ENCODE measurements at regions not wholly inside any gene's neighbourhood (a gene's known extent, or its start where the extent isn't known, plus 50 kb on each side); places are given as distances from the start of the nearest gene placed in this dataset.

- TF ChIP-seq ZNF174 (tag by site-specific recombination; IDR thresholded peaks at IDR 0.05) (no peak), ZNF792 (tag by site-specific recombination; IDR thresholded peaks at IDR 0.05) (no peak), CTCF (tag by site-specific recombination; IDR thresholded peaks at IDR 0.05) (no peak), ZNF140 (tag by site-specific recombination; IDR thresholded peaks at IDR 0.05) (no peak), ZNF561 (tag by site-specific recombination; IDR thresholded peaks at IDR 0.05; ENCODE audit: borderline replicate concordance) (no peak)
Observed at GRCh38 chr11:135037828-135038227, 625.8 kb upstream of the B3GAT1 start.

All from HEK293 (cell line).